Panc1 (cell line): ENCODE measurements at regions not wholly inside any gene's neighbourhood (a gene's known extent, or its start where the extent isn't known, plus 50 kb on each side); places are given as distances from the start of the nearest gene placed in this dataset.

Experiments used
- ATAC-seq: fragments of 200-7000 bp; cut with Tn5 transposase; 2 replicates; pipeline ENCODE4 v1.9.1; 2020; ENCODE audit warnings: mild to moderate bottlenecking, moderate library complexity
- BruUV-seq: library from RNA; stranded (reverse); fragments of 400-500 nt; replicated peaks from 2 replicates; lab custom pipeline; 2021; lab: Mats Ljungman, UMichigan
- CTCF ChIA-PET: fragments of 300-600 bp; sonication (Branson Sonifier 250); formaldehyde crosslinking; loops from one replicate; lab custom pipeline; 2022; ENCODE audit warnings: antibody characterized with exemption; lab: Charles Lee
- POLR2A ChIA-PET: fragments of 300-600 bp; sonication (Branson Sonifier 250); formaldehyde crosslinking; loops from one replicate; lab custom pipeline; 2022; ENCODE audit warnings: antibody characterized with exemption; lab: Charles Lee
- DNase-seq: peaks from one replicate; pipeline ENCODE4 v3.0.0-alpha.2; 2010; ENCODE audit warnings: low read depth, low spot score
- H3K27ac ChIP-seq: 2 replicates; pipeline ENCODE4 v1.5.1; 2011; ENCODE audit warnings: mild to moderate bottlenecking, low read length, inconsistent platforms
- H3K27me3 ChIP-seq: fragments of 200-500 bp; sonication (Bioruptor generic); 2 replicates; pipeline ENCODE4 v1.6.0; 2014; ENCODE audit warnings: low read length, inconsistent platforms; ENCODE audit not compliant: control insufficient read depth, insufficient read depth
- H3K36me3 ChIP-seq: fragments of 200-500 bp; sonication (Bioruptor generic); 2 replicates; pipeline ENCODE4 v1.5.1; 2014; ENCODE audit warnings: inconsistent platforms, mild to moderate bottlenecking, low read length, moderate library complexity; ENCODE audit not compliant: control insufficient read depth, insufficient read depth
- H3K4me1 ChIP-seq: 2 replicates; pipeline ENCODE4 v1.5.1; 2011; ENCODE audit warnings: inconsistent platforms, mild to moderate bottlenecking, low read length, moderate library complexity; ENCODE audit not compliant: control insufficient read depth, insufficient read depth
- H3K4me3 ChIP-seq, 2 experiments: 2 replicates each; pipeline ENCODE4 v1.5.1; 2011 to 2012; ENCODE audit warnings: low read depth in 2 of 2, low read length in 2 of 2, mild to moderate bottlenecking in 2 of 2, inconsistent platforms in 1 of 2, moderate library complexity in 1 of 2
- H3K9me3 ChIP-seq: fragments of 200-500 bp; sonication (Bioruptor generic); 2 replicates; pipeline ENCODE4 v1.5.1; 2014; ENCODE audit warnings: low read depth, mild to moderate bottlenecking, inconsistent platforms, low read length, moderate library complexity; ENCODE audit not compliant: control insufficient read depth, insufficient read depth
- POLR2AphosphoS5 ChIP-seq: IDR thresholded peaks from 2 replicates; pipeline ENCODE4 v1.6.1; 2012; ENCODE audit warnings: mild to moderate bottlenecking, low read depth, low read length, moderate library complexity
- SIN3A ChIP-seq: IDR thresholded peaks from 2 replicates; pipeline ENCODE4 v1.6.1; 2012; ENCODE audit warnings: low read depth, mild to moderate bottlenecking, low read length, moderate library complexity, borderline replicate concordance; ENCODE audit not compliant: insufficient read depth
- TCF7L2 ChIP-seq: IDR thresholded peaks from 2 replicates; pipeline ENCODE4 v1.6.1; 2011; ENCODE audit warnings: mild to moderate bottlenecking, low read depth, low read length, inconsistent platforms
- in situ Hi-C: cut with HindIII; loops from 2 replicates; pipeline ENCODE4 v1.10.0; 2016; ENCODE audit warnings: low sequenced_read_pairs, low pct_unique_long_range_greater_than_20kb
- intact Hi-C: fragments of 100-400 bp; cut with micrococcal nuclease; formaldehyde crosslinking; loops from one replicate; pipeline ENCODE4 v1.10.0; 2022; ENCODE audit not compliant: unreplicated experiment
- TF ChIP-seq, protein P1 (sequence below): fragments of 450-650 bp; IDR thresholded peaks from 2 replicates; pipeline ENCODE4 v1.5.1; 2017; ENCODE audit warnings: mild to moderate bottlenecking
- TF ChIP-seq, protein P2 (sequence below), 2 experiments: IDR thresholded peaks; 2 replicates each; pipeline ENCODE4 v1.6.1; 2011 to 2012; ENCODE audit warnings: low read depth in 2 of 2, control low read depth in 1 of 2, low read length in 1 of 2, mild to moderate bottlenecking in 1 of 2, moderate library complexity in 1 of 2; ENCODE audit not compliant: insufficient read depth in 1 of 2

- DNase-seq = no peak
- no peak overlapping the region for H3K4me3 ChIP-seq
- no peak overlapping the region for H3K27ac ChIP-seq
- TF ChIP-seq, protein P1, sequence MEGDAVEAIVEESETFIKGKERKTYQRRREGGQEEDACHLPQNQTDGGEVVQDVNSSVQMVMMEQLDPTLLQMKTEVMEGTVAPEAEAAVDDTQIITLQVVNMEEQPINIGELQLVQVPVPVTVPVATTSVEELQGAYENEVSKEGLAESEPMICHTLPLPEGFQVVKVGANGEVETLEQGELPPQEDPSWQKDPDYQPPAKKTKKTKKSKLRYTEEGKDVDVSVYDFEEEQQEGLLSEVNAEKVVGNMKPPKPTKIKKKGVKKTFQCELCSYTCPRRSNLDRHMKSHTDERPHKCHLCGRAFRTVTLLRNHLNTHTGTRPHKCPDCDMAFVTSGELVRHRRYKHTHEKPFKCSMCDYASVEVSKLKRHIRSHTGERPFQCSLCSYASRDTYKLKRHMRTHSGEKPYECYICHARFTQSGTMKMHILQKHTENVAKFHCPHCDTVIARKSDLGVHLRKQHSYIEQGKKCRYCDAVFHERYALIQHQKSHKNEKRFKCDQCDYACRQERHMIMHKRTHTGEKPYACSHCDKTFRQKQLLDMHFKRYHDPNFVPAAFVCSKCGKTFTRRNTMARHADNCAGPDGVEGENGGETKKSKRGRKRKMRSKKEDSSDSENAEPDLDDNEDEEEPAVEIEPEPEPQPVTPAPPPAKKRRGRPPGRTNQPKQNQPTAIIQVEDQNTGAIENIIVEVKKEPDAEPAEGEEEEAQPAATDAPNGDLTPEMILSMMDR = no peak
- TF ChIP-seq TCF7L2 = no peak
- intact Hi-C loops = no loop called here
- BruUV-seq = no TSS peak
- no peaks in the 10 kb centered on the region for H3K4me1 ChIP-seq
- POLR2A ChIA-PET = no interaction called here
- in situ Hi-C loops = no loop called here
- ATAC-seq = no peak
- CTCF ChIA-PET = no interaction called here
- H3K9me3 ChIP-seq = no peaks in the 10 kb centered on the region
- H3K36me3 ChIP-seq = no peaks in the 10 kb centered on the region
- no peaks in the 10 kb centered on the region for H3K27me3 ChIP-seq
Measured at GRCh38 chr9:78541868-78542443, 245.0 kb downstream of the PSAT1 start.

DNA sequence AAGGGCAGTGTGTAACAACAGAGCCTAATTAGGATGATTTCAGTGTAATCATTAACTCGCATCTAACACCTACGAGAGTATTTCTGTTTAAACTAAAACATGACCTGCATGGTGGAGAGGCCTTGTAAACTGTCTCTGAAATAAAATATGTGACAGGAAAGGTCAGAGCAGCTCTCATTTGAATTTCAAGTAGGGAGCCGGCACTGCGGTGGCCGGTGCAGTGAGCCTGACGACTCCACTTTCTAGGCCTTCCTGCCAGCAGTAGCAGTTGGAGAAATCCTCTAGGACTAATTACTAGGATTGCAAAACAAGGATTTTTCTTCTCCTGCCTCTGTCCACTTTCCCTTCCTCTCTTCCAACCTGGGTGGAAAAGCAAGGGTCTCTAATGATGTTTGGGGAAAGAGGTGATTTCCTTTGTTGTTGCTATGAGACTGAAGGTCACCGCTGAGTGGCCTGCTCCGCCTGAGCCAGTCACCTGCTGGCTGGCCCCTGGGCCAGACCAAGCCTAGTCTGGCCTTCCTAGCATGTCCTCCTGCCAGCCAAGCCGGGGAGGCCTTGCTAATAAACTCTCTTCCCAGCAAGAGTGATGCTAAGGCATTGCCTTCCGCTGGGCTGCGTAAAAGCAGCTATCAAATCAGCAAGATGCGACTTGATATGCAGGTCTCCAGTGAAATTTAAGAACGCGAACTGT lies 245.7 kb downstream of the PSAT1 start:
- no peaks in the 10 kb centered on the region for H3K9me3 ChIP-seq
- no peak overlapping the region for H3K4me3 ChIP-seq
- intact Hi-C loops (no loop called here), in situ Hi-C loops (no loop called here)
- ChIA-PET POLR2A (no interaction called here), CTCF (no interaction called here)
- H3K27ac ChIP-seq = no peak overlapping the region
- no peaks in the 10 kb centered on the region for H3K27me3 ChIP-seq
- no peaks in the 10 kb centered on the region for H3K4me1 ChIP-seq
- DNase-seq (no peak), ATAC-seq (no peak)
- TF ChIP-seq TCF7L2 (no peak), POLR2AphosphoS5 (no peak), SIN3A (no peak)
- TF ChIP-seq, protein P2, sequence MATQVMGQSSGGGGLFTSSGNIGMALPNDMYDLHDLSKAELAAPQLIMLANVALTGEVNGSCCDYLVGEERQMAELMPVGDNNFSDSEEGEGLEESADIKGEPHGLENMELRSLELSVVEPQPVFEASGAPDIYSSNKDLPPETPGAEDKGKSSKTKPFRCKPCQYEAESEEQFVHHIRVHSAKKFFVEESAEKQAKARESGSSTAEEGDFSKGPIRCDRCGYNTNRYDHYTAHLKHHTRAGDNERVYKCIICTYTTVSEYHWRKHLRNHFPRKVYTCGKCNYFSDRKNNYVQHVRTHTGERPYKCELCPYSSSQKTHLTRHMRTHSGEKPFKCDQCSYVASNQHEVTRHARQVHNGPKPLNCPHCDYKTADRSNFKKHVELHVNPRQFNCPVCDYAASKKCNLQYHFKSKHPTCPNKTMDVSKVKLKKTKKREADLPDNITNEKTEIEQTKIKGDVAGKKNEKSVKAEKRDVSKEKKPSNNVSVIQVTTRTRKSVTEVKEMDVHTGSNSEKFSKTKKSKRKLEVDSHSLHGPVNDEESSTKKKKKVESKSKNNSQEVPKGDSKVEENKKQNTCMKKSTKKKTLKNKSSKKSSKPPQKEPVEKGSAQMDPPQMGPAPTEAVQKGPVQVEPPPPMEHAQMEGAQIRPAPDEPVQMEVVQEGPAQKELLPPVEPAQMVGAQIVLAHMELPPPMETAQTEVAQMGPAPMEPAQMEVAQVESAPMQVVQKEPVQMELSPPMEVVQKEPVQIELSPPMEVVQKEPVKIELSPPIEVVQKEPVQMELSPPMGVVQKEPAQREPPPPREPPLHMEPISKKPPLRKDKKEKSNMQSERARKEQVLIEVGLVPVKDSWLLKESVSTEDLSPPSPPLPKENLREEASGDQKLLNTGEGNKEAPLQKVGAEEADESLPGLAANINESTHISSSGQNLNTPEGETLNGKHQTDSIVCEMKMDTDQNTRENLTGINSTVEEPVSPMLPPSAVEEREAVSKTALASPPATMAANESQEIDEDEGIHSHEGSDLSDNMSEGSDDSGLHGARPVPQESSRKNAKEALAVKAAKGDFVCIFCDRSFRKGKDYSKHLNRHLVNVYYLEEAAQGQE (IDR thresholded peaks at IDR 0.05; ENCODE audit: insufficient read depth in 1 of 2, low read depth in 2 of 2, low read length in 1 of 2) = no peak
- no TSS peak for BruUV-seq
- H3K36me3 ChIP-seq = no peaks in the 10 kb centered on the region

- no peak overlapping the region for H3K4me3 ChIP-seq
- H3K36me3 ChIP-seq = no peaks in the 10 kb centered on the region
- in situ Hi-C loops = no loop called here
- DNase-seq (no peak), ATAC-seq (no peak)
- no peaks in the 10 kb centered on the region for H3K9me3 ChIP-seq
- POLR2A ChIA-PET = no interaction called here
- intact Hi-C loops = no loop called here
- no peaks in the 10 kb centered on the region for H3K27me3 ChIP-seq
- TF ChIP-seq, protein P2 (IDR thresholded peaks at IDR 0.05; ENCODE audit: insufficient read depth in 1 of 2, low read depth in 2 of 2, low read length in 1 of 2) = no peak
- no peak for TF ChIP-seq POLR2AphosphoS5
- TF ChIP-seq SIN3A = no peak
- TF ChIP-seq TCF7L2 = no peak
- TF ChIP-seq, protein P1 = no peak
- CTCF ChIA-PET = no interaction called here
- H3K4me1 ChIP-seq = no peaks in the 10 kb centered on the region
- H3K27ac ChIP-seq = no peak overlapping the region
- no TSS peak for BruUV-seq
Measured at GRCh38 chr9:78543353-78543752, 246.4 kb downstream of the PSAT1 start.
